Lung (tissue), 11 donors: ENCODE measurements at regions not wholly inside any gene's neighbourhood (a gene's known extent, or its start where the extent isn't known, plus 50 kb on each side); places are given as distances from the start of the nearest gene placed in this dataset.

Experiments
- ATAC-seq: fragments of 200-7000 bp; cut with Tn5 transposase; one replicate; pipeline ENCODE4 v1.9.1; 2020; ENCODE audit warnings: moderate number of reproducible peaks; ENCODE audit not compliant: insufficient read depth, low FRiP score
- DNase-seq, 3 donors: peaks; one replicate each; pipeline ENCODE4 v3.0.0-alpha.2; 2013 to 2017
- H3K27ac ChIP-seq, 2 donors: one replicate each; pipeline ENCODE4 v1.5.1; 2013; ENCODE audit warnings: mild to moderate bottlenecking in 2 of 2, moderate library complexity in 2 of 2, control low read depth in 1 of 2, inconsistent platforms in 1 of 2, low read depth in 1 of 2, low read length in 1 of 2
- H3K27me3 ChIP-seq, 3 donors: one replicate each; pipeline ENCODE4 v1.5.1; 2013; ENCODE audit warnings: low read length in 2 of 3; ENCODE audit not compliant: control insufficient read depth in 3 of 3, insufficient read depth in 3 of 3
- H3K36me3 ChIP-seq, 4 donors: one replicate each; pipeline ENCODE4 v1.5.1; 2013; ENCODE audit warnings: low read length in 4 of 4, mild to moderate bottlenecking in 1 of 4, moderate library complexity in 1 of 4; ENCODE audit not compliant: control insufficient read depth in 4 of 4, insufficient read depth in 4 of 4
- H3K4me1 ChIP-seq, 5 donors: one replicate each; pipeline ENCODE4 v1.5.1; 2013; ENCODE audit warnings: low read length in 5 of 5, mild to moderate bottlenecking in 2 of 5, moderate library complexity in 1 of 5; ENCODE audit not compliant: control insufficient read depth in 5 of 5, insufficient read depth in 5 of 5
- H3K4me3 ChIP-seq: one replicate; pipeline ENCODE4 v1.5.1; 2013; ENCODE audit warnings: mild to moderate bottlenecking, control low read depth, moderate library complexity
- H3K9ac ChIP-seq, 2 donors: one replicate each; pipeline ENCODE4 v1.5.1; 2013; ENCODE audit warnings: low read length in 2 of 2, control low read depth in 1 of 2; ENCODE audit not compliant: insufficient read depth in 1 of 2
- H3K9me3 ChIP-seq, 4 donors: one replicate each; pipeline ENCODE4 v1.5.1; 2013; ENCODE audit warnings: low read length in 3 of 4, mild to moderate bottlenecking in 1 of 4, moderate library complexity in 1 of 4; ENCODE audit not compliant: control insufficient read depth in 4 of 4, insufficient read depth in 3 of 4
- WGBS, 2 donors: extraction: QIAGEN DNeasy Blood & Tissue Kit; methylation state at CpG; one replicate each; pipeline ENCODE4 v1.1.7; 2013; 5-methylcytosine and 5-hydroxymethylcytosine counted together
- TF ChIP-seq, protein P1 (sequence below): IDR thresholded peaks from 2 replicates; pipeline ENCODE4 v1.5.1; 2012; ENCODE audit warnings: mild to moderate bottlenecking; ENCODE audit errors: control extremely low read depth, extremely low read depth
- donor health status: control.
- donor health status: control.
- donor health status: Bipolar disorder and iron deficiency.
- donor health status: healthy.
- donor health status: DM: yes; HTN: yes; CAD: no.

DNA sequence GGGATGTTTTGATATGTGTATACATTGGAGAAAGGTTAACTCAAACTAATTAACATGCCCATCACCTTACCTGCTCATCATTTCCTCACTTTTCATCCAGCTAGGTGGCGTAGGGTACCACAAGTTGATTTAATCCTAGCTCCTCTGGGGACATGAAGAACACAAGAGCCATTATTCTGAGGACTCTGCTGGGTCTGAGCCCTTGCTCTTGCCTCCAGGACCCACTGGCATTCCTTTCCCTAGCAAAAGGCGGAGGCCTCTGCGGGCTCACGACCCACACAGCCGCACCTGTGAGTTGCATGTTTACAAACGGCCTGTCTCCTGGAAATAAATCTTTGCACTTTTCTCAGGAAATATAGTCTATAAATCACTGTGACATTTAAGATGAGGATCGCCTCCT, 871.9 kb downstream of the TBC1D22A start:
- DNase-seq = no peak
- 46 to 63% methylated on average over 7 of the region's 7 CpGs for WGBS, 2 donors
- TF ChIP-seq, protein P1, sequence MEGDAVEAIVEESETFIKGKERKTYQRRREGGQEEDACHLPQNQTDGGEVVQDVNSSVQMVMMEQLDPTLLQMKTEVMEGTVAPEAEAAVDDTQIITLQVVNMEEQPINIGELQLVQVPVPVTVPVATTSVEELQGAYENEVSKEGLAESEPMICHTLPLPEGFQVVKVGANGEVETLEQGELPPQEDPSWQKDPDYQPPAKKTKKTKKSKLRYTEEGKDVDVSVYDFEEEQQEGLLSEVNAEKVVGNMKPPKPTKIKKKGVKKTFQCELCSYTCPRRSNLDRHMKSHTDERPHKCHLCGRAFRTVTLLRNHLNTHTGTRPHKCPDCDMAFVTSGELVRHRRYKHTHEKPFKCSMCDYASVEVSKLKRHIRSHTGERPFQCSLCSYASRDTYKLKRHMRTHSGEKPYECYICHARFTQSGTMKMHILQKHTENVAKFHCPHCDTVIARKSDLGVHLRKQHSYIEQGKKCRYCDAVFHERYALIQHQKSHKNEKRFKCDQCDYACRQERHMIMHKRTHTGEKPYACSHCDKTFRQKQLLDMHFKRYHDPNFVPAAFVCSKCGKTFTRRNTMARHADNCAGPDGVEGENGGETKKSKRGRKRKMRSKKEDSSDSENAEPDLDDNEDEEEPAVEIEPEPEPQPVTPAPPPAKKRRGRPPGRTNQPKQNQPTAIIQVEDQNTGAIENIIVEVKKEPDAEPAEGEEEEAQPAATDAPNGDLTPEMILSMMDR = no peak

DNA sequence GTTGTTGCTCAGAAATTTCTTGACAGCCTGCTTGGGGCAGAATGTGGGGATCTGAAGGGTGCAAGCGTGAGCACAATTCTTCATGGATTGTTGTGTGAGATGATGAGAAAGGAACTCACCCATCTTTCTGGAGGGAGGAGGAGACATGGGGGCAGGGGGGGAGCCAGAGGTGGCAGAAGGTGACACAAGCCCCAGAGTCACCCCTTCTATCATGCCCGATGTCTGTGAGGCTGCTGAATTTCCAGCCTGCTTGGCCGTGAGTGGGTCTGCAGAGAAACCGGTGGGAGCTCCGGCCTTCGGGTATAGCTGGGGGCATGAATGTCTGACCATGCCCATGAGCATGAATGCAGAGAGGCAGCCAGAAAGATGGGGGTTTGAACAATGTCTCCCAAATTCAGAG, 870.7 kb downstream of the TBC1D22A start:
- H3K9ac ChIP-seq = no peak overlapping the region
- WGBS, 2 donors = 89 to 92% methylated on average over 6 of the region's 6 CpGs

More for the DNA sequence above, 871.9 kb downstream of the TBC1D22A start:
- peaks cover 0 to 2% (median 0%) of the 10 kb centered on the region in 3 donors for H3K27me3 ChIP-seq
- H3K9ac ChIP-seq = no peak overlapping the region
- no peak overlapping the region for H3K4me3 ChIP-seq
- peaks cover 0 to 3% (median 0%) of the 10 kb centered on the region in 4 donors for H3K9me3 ChIP-seq
- ATAC-seq = no peak
- H3K27ac ChIP-seq = no peak overlapping the region
- no peaks in the 10 kb centered on the region for H3K4me1 ChIP-seq
- H3K36me3 ChIP-seq = no peaks in the 10 kb centered on the region

DNA sequence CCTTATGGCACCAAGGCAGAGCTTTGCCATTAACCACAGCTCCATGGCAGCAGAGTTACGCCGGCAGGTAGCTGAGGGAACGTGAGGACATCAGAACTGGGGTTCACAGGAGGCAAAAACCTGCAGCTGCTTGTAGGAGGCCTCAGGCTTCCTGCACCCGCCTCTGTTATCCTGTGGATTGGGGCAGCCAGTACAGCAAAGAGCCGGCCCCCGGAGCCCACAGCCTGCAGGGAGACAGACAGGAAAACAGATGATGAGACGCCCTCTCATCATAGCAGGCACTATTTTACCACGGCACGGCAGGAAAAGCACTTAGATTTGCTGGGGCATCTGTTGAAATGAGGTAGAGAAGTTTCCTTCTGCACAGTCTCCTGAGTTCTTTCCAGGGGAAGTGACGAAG, 870.3 kb downstream of the TBC1D22A start:
- Histone ChIP-seq H3K4me3 (no peak overlapping the region), H3K9me3 (peaks cover 0 to 7% (median 0%) of the 10 kb centered on the region in 4 donors), H3K4me1 (no peaks in the 10 kb centered on the region), H3K27ac (no peak overlapping the region), H3K27me3 (peaks cover 0 to 7% (median 0%) of the 10 kb centered on the region in 3 donors), H3K9ac (no peak overlapping the region), H3K36me3 (no peaks in the 10 kb centered on the region)
- WGBS, 2 donors = 44 to 46% methylated on average over 10 of the region's 10 CpGs
- TF ChIP-seq, protein P1 = no peak
- DNase-seq (no peak), ATAC-seq (no peak)

More for the DNA sequence above, 870.7 kb downstream of the TBC1D22A start:
- TF ChIP-seq, protein P1 = no peak
- ATAC-seq = no peak
- no peaks in the 10 kb centered on the region for H3K36me3 ChIP-seq
- H3K27me3 ChIP-seq = peaks cover 0 to 7% (median 0%) of the 10 kb centered on the region in 3 donors
- DNase-seq = no peak
- H3K27ac ChIP-seq = no peak overlapping the region
- H3K4me1 ChIP-seq = no peaks in the 10 kb centered on the region
- H3K9me3 ChIP-seq = peaks cover 0 to 7% (median 0%) of the 10 kb centered on the region in 4 donors
- H3K4me3 ChIP-seq = no peak overlapping the region

DNA sequence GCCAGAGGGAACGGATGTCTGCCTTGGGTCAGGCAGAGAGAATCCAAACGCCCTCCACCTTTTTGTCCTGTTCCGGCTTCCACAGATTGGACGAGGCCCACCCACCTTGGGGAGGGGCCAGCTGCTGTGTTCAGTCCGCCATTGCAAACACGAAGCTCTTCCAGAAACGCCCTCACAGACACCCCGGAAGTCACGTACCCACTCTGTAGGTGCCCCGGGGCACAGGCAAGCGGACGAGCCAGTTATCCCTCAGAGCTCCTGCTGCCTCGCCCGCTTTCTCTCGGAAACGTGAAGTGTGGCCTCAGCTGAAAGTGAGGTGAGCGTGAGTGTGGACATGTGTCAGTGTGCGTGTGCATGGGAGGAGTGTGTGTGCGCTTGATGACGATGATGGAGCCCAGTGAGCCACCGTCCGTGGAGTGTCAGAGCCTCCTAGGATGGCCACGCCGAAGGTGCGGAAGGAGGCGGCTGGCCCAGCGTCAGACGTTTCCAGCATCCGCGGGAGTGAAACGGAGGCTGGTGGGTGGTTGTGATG, 869.2 kb downstream of the TBC1D22A start:
- H3K4me1 ChIP-seq = no peaks in the 10 kb centered on the region
- peaks cover 0 to 7% (median 0%) of the 10 kb centered on the region in 4 donors for H3K9me3 ChIP-seq
- peaks cover 0 to 7% (median 0%) of the 10 kb centered on the region in 3 donors for H3K27me3 ChIP-seq
- no peak for DNase-seq
- no peaks in the 10 kb centered on the region for H3K36me3 ChIP-seq
- no peak overlapping the region for H3K27ac ChIP-seq
- no peak for ATAC-seq
- 90 to 95% methylated on average over 31 of the region's 31 CpGs for WGBS, 2 donors
- no peak overlapping the region for H3K9ac ChIP-seq
- no peak overlapping the region for H3K4me3 ChIP-seq
- TF ChIP-seq, protein P1 = no peak
